ENCODE measurements at regions not wholly inside any gene's neighbourhood (a gene's known extent, or its start where the extent isn't known, plus 50 kb on each side); places are given as distances from the start of the nearest gene placed in this dataset.

DNA sequence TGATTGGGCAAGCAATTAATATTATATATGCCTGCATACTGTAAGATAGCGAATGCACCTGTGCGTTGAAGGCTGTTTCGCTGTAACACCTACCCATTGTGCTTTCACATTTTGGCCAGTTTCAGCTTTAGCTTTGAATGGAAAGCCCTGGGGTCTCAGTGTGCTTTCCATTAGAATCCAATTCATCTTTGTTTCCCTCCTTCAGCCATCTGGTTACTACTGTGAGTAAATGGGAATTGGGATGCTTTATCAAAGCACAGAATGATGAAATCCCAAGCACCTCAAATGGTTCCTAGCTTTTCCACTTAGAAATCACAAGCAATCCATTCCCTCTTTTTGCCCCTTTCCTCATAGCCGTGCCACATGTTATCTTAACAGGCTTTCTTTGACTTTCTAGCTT, 127.1 kb downstream of the HDGFL1 start:
- Mint-ChIP-seq H3K36me3 (no peaks in the 10 kb centered on the region), H3K9me3 (peaks cover 0 to 6% (median 2%) of the 10 kb centered on the region in 3 donors), H3K27me3 (no peaks in the 10 kb centered on the region), H3K27ac (no peak overlapping the region), H3K4me1 (no peaks in the 10 kb centered on the region), H3K4me3 (no peak overlapping the region)

- H3K27ac Mint-ChIP-seq: no peak overlapping the region
- H3K27me3 Mint-ChIP-seq: no peaks in the 10 kb centered on the region
- no peaks in the 10 kb centered on the region for H3K4me1 Mint-ChIP-seq
- no peak overlapping the region for H3K4me3 Mint-ChIP-seq
- H3K9me3 Mint-ChIP-seq: peaks cover 0 to 2% (median 2%) of the 10 kb centered on the region in 3 donors
- H3K36me3 Mint-ChIP-seq: no peaks in the 10 kb centered on the region
Measured at GRCh38 chr6:22697306-22697705, 127.9 kb downstream of the HDGFL1 start.

GRCh38 chr6:22699151-22699550, 129.8 kb downstream of the HDGFL1 start:
- Mint-ChIP-seq H3K36me3 (no peaks in the 10 kb centered on the region), H3K4me3 (no peak overlapping the region), H3K4me1 (no peaks in the 10 kb centered on the region), H3K27ac (no peak overlapping the region), H3K9me3 (peaks cover 0 to 1% (median 0%) of the 10 kb centered on the region in 3 donors), H3K27me3 (no peaks in the 10 kb centered on the region)

GRCh38 chr6:22706651-22707050, 137.3 kb downstream of the HDGFL1 start:
- Mint-ChIP-seq H3K27me3 (no peaks in the 10 kb centered on the region), H3K4me3 (no peak overlapping the region)

DNA sequence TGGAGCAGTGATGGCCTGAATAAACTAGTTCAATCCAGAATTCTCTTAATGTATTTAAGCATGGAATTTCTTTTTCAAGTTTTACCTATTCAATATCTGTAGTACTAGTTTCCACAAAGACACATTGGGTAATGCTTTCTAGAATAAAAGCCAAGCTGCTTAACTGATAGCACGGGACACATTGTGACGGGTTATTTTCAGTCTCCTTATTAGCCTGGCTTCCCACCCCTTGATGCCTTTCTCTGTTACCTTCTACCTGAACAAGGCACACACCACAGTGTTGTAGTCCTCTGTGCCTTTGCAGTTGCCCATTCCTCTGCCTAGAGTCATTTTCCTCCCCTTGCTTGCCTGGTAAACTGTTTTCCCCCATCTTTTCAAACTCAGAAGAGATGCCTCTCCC, 139.1 kb downstream of the HDGFL1 start:
- Mint-ChIP-seq H3K4me3 (no peak overlapping the region), H3K36me3 (no peaks in the 10 kb centered on the region), H3K9me3 (no peaks in the 10 kb centered on the region), H3K4me1 (no peaks in the 10 kb centered on the region), H3K27me3 (no peaks in the 10 kb centered on the region), H3K27ac (no peak overlapping the region)

More at GRCh38 chr6:22706651-22707050, 137.3 kb downstream of the HDGFL1 start:
- H3K9me3 Mint-ChIP-seq: peaks cover 0 to under 1% (median 0%) of the 10 kb centered on the region in 3 donors
- H3K4me1 Mint-ChIP-seq: no peaks in the 10 kb centered on the region
- H3K27ac Mint-ChIP-seq: no peak overlapping the region
- no peaks in the 10 kb centered on the region for H3K36me3 Mint-ChIP-seq

DNA sequence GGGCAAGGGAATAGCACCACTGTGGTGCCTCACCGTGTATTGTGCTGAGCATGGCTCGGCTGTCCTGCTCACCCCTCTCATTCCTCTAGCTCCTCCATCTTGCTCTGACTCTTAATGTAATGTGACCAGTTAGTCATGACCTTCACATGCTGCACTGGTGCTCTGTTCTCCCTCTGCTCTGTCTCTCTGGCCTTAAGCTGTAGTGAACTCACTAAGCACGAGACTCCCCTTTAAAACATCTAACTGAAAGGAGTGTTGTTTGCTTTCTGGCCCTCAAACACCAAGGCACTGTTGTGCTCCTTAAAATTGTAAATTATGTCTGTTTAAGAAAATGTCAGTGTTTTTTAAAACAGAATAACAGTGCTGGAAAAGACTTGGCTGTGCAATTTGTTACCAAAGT, 140.4 kb downstream of the HDGFL1 start:
- H3K9me3 Mint-ChIP-seq: no peaks in the 10 kb centered on the region
- no peaks in the 10 kb centered on the region for H3K36me3 Mint-ChIP-seq
- H3K27ac Mint-ChIP-seq: no peak overlapping the region

GRCh38 chr6:22716721-22717120, 147.4 kb downstream of the HDGFL1 start:
- Mint-ChIP-seq H3K27ac (no peak overlapping the region), H3K9me3 (peaks cover 0 to 8% (median 3%) of the 10 kb centered on the region in 3 donors), H3K27me3 (no peaks in the 10 kb centered on the region), H3K4me1 (no peaks in the 10 kb centered on the region), H3K36me3 (no peaks in the 10 kb centered on the region), H3K4me3 (no peak overlapping the region)

More for the DNA sequence above, 140.4 kb downstream of the HDGFL1 start:
- Mint-ChIP-seq H3K4me1 (no peaks in the 10 kb centered on the region), H3K27me3 (no peaks in the 10 kb centered on the region), H3K4me3 (no peak overlapping the region)

DNA sequence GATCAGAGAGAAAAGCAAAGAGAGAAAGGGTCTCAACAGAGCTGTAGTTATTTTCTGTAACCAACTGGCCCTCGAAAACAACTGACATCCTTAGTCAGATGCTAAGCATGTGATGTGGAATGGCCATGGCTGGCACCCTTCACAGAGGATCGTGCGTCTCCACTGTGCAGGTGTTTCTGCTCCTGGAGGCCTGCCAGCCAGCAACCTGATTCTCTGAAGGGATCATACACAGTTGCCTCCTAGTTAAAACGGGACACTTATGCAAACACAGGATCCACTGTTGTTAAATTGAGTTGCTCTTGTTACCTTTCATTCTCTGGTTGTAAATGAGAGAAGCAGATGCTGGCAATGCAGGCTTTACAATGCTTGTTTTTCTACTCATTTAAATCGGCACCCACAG, 148.5 kb downstream of the HDGFL1 start:
- no peak overlapping the region for H3K27ac Mint-ChIP-seq
- no peaks in the 10 kb centered on the region for H3K36me3 Mint-ChIP-seq
- H3K4me1 Mint-ChIP-seq: no peaks in the 10 kb centered on the region
- no peaks in the 10 kb centered on the region for H3K27me3 Mint-ChIP-seq
- H3K4me3 Mint-ChIP-seq: no peak overlapping the region
- H3K9me3 Mint-ChIP-seq: peaks cover 0 to 12% (median 3%) of the 10 kb centered on the region in 3 donors

DNA sequence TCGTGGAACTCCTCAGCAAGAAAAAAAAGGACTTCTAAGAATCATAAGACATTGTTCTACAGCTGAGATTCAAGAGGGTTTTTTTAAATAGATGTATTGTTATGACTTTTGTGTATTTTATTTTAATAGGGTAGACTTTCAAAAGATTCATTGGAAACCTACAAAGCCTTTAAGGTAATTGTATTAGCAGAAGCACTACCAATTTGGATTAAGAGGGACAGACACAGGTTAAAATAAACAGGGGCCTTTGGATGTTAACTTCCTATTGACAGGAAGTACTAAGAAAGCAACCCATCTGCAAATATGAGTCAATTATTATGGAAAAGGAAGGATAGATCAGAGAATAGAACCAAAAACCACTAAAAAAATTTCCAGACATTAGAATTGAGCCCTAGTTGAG, 153.5 kb downstream of the HDGFL1 start:
- Mint-ChIP-seq H3K4me3 (no peak overlapping the region), H3K9me3 (peaks cover 1 to 19% (median 4%) of the 10 kb centered on the region in 3 donors), H3K27me3 (no peaks in the 10 kb centered on the region), H3K4me1 (no peaks in the 10 kb centered on the region), H3K27ac (no peak overlapping the region), H3K36me3 (no peaks in the 10 kb centered on the region)

- Mint-ChIP-seq H3K9me3 (peaks cover 1 to 10% (median 1%) of the 10 kb centered on the region in 3 donors), H3K4me1 (no peaks in the 10 kb centered on the region), H3K27ac (no peak overlapping the region), H3K36me3 (no peaks in the 10 kb centered on the region), H3K27me3 (no peaks in the 10 kb centered on the region), H3K4me3 (no peak overlapping the region)
Measured at GRCh38 chr6:22726966-22727365, 157.6 kb downstream of the HDGFL1 start.

DNA sequence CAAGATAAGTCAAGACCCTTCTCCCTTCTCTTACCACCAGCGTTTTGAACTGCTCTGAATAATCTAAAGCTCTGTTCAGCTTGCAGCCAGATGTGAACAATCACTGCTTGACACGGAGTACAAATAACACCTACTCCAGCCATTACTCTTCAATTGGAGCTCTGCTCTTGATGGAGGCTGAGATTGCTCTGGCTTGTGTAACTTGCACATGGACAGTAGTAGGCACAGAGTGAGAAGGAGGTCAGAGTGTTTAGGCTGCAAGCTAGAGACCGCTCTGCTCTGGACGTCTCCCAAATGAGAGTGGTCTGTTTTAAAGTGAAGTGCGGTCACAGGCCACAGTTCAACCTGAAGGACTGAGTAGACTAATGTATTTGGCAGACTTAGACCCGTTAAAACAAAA, 158.3 kb downstream of the HDGFL1 start:
- no peak overlapping the region for H3K4me3 Mint-ChIP-seq
- peaks cover 1 to 7% (median 1%) of the 10 kb centered on the region in 3 donors for H3K9me3 Mint-ChIP-seq
- peaks cover 2% of the 10 kb centered on the region for H3K36me3 Mint-ChIP-seq
- H3K4me1 Mint-ChIP-seq: no peaks in the 10 kb centered on the region
- H3K27me3 Mint-ChIP-seq: no peaks in the 10 kb centered on the region
- no peak overlapping the region for H3K27ac Mint-ChIP-seq

DNA sequence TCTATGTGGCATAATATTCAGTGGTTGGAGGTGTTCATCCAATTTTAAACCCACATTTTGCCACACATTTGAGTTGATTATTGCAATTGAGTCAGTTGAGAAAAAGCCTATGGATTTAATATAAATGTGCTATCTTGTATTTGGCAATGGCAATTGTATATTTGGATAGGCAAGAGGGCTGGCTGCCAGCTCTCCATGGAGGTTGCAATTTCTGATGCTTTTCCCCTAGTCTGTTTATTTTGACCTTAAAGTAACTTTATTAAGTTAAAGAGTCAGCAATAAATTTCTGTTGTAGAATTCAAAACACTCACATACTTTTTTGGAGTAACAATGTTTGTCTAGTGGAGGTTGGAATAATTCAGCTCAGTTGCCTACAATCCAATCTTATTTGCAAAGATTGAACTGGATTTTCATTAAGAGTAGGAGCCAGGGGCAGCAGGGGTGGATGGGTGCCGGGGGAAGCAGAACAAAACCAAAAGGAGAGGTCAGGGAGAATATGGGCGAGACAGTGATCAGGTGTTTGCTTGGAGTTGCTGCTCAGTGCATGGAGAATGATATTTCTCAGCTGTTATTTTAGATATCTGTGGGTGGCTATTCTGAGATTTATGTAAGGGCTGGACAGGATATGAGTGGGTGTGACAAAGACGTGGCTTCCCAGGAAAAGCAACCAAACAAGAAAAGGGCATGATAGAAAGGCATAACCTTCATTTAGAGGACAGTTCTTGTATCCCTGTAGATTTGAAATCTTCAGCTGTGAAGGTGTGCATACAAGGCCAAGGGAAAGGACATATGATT, 163.0 kb downstream of the HDGFL1 start:
- H3K4me1 Mint-ChIP-seq: no peaks in the 10 kb centered on the region
- H3K36me3 Mint-ChIP-seq: peaks cover 2% of the 10 kb centered on the region
- no peak overlapping the region for H3K4me3 Mint-ChIP-seq
- H3K27ac Mint-ChIP-seq: no peak overlapping the region
- peaks cover 0 to 5% (median 3%) of the 10 kb centered on the region in 3 donors for H3K9me3 Mint-ChIP-seq
- no peaks in the 10 kb centered on the region for H3K27me3 Mint-ChIP-seq

GRCh38 chr6:22736740-22737139, 167.4 kb downstream of the HDGFL1 start:
- no peaks in the 10 kb centered on the region for H3K4me1 Mint-ChIP-seq
- H3K4me3 Mint-ChIP-seq: no peak overlapping the region
- H3K36me3 Mint-ChIP-seq: peaks cover 2% of the 10 kb centered on the region
- no peaks in the 10 kb centered on the region for H3K27me3 Mint-ChIP-seq
- H3K9me3 Mint-ChIP-seq: peaks cover 4 to 5% (median 5%) of the 10 kb centered on the region in 3 donors
- no peak overlapping the region for H3K27ac Mint-ChIP-seq

GRCh38 chr6:22737331-22737730, 168.0 kb downstream of the HDGFL1 start:
- Mint-ChIP-seq H3K4me1 (no peaks in the 10 kb centered on the region), H3K9me3 (peaks cover 5 to 7% (median 6%) of the 10 kb centered on the region in 3 donors), H3K27me3 (no peaks in the 10 kb centered on the region), H3K36me3 (peaks cover under 1% of the 10 kb centered on the region), H3K27ac (no peak overlapping the region), H3K4me3 (no peak overlapping the region)

DNA sequence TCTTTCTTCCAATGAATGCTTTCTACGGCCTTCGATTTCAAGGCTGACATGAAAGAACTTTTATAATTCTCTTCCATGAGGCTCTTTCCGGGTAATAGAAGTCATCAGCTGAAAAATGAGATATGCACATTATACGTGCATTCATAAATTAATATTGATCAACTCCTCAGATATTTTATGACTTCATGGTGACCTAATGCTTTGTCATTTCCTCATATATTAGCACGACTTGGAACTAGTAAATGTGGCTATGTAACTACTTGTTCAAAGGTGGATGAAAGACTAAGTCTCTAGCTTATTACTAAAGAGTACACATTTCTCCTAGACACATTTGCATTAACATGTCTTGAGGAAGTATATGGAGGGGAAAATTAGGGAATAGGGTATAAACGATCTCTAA, 168.8 kb downstream of the HDGFL1 start:
- H3K4me3 Mint-ChIP-seq: no peak overlapping the region
- no peak overlapping the region for H3K27ac Mint-ChIP-seq
- no peaks in the 10 kb centered on the region for H3K36me3 Mint-ChIP-seq
- no peaks in the 10 kb centered on the region for H3K27me3 Mint-ChIP-seq
- H3K9me3 Mint-ChIP-seq: peaks cover 4 to 8% (median 6%) of the 10 kb centered on the region in 3 donors
- no peaks in the 10 kb centered on the region for H3K4me1 Mint-ChIP-seq

DNA sequence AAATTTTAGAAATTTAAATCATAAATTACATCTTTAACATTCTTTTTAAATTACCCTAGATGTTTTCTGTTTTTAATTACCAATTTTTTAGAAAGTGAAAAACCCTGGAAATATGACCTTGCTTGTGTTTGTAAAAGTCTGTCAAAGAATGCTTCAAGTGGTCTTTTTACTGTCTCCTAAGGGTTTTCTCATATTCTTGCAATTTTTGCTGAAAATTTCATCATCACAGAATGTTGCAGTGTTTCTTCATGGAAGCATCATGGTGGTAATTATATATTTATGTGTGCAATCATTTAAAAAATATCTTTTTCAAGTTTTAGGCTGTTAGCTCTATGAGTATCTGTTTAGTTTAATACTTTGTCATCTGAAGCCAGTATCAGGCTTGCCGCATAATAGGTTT, 178.2 kb downstream of the HDGFL1 start:
- H3K4me3 Mint-ChIP-seq: no peak overlapping the region
- no peaks in the 10 kb centered on the region for H3K4me1 Mint-ChIP-seq
- no peaks in the 10 kb centered on the region for H3K36me3 Mint-ChIP-seq
- H3K27ac Mint-ChIP-seq: no peak overlapping the region
- no peaks in the 10 kb centered on the region for H3K27me3 Mint-ChIP-seq
- peaks cover 0 to 6% (median 3%) of the 10 kb centered on the region in 3 donors for H3K9me3 Mint-ChIP-seq
